ENCODE measurements at regions not wholly inside any gene's neighbourhood (a gene's known extent, or its start where the extent isn't known, plus 50 kb on each side); places are given as distances from the start of the nearest gene placed in this dataset.
"Not testable (repeated sequence)": the region's sequence is repeated elsewhere in the genome, so short reads cannot be mapped to it uniquely, and the experiment has no call there.

GRCh38 chr12:8384686-8385085, 71.1 kb upstream of the CLEC6A start:
- TF ChIP-seq CTCF, POLR2A, EP300, POLR2AphosphoS5 (IDR thresholded peaks at IDR 0.05): not testable (repeated sequence)

All from stomach (tissue), 4 donors.